Breast epithelium (tissue), 4 donors: ENCODE measurements at regions not wholly inside any gene's neighbourhood (a gene's known extent, or its start where the extent isn't known, plus 50 kb on each side); places are given as distances from the start of the nearest gene placed in this dataset.

Experiments
- DNase-seq, 2 donors: peaks; one replicate each; pipeline ENCODE4 v3.0.0-alpha.2; 2019; ENCODE audit warnings: low spot score in 2 of 2
- H3K27ac ChIP-seq, 2 donors: fragments of 200-600 bp; sonication (generic) in 1 of 2; one replicate each; pipeline ENCODE4 v1.5.1; 2016 to 2019; ENCODE audit warnings: mild to moderate bottlenecking in 1 of 2
- H3K27me3 ChIP-seq, 2 donors: fragments of 200-600 bp; sonication (generic) in 1 of 2; one replicate each; pipeline versions ENCODE4 v1.5.1 to v1.6.0; 2017 to 2019; ENCODE audit warnings: control low read depth in 1 of 2, mild to moderate bottlenecking in 1 of 2
- H3K36me3 ChIP-seq: fragments of 200-600 bp; one replicate; pipeline ENCODE4 v1.5.1; 2019
- H3K4me1 ChIP-seq, 2 donors: fragments of 200-600 bp; sonication (generic); one replicate each; pipeline ENCODE4 v1.5.1; 2016 to 2019; ENCODE audit warnings: control low read depth in 1 of 2
- H3K4me3 ChIP-seq, 3 donors: fragments of 200-600 bp; sonication (generic); 1 replicate in 2 of 3; 2 replicates in 1 of 3; pipeline ENCODE4 v1.5.1; 2016 to 2019; ENCODE audit warnings: mild to moderate bottlenecking in 3 of 3, moderate library complexity in 2 of 3
- H3K9me3 ChIP-seq, 2 donors: fragments of 200-600 bp; sonication (generic) in 1 of 2; one replicate each; pipeline ENCODE4 v1.5.1; 2016 to 2019; ENCODE audit warnings: control low read depth in 1 of 2
- POLR2A ChIP-seq: fragments of 450-650 bp; IDR thresholded peaks from one replicate; pipeline ENCODE4 v1.6.1; 2016; ENCODE audit warnings: antibody characterized with exemption, mild to moderate bottlenecking, moderate library complexity
- POLR2AphosphoS5 ChIP-seq, 3 donors: sonication (generic); formaldehyde crosslinking; IDR thresholded peaks; one replicate each; pipeline ENCODE4 v1.6.1; 2017; ENCODE audit warnings: antibody characterized with exemption in 3 of 3
- intact Hi-C: fragments of 100-400 bp; cut with DNase I; formaldehyde crosslinking; loops from one replicate; pipeline ENCODE4 v1.15.1; 2023; ENCODE audit warnings: low total_unique reads
- TF ChIP-seq, protein P1 (sequence below), 3 donors: fragments of 450-650 bp; IDR thresholded peaks; one replicate each; pipeline ENCODE4 v1.5.1; 2016 to 2017; ENCODE audit warnings: antibody characterized with exemption in 3 of 3, mild to moderate bottlenecking in 3 of 3, moderate library complexity in 3 of 3

DNA sequence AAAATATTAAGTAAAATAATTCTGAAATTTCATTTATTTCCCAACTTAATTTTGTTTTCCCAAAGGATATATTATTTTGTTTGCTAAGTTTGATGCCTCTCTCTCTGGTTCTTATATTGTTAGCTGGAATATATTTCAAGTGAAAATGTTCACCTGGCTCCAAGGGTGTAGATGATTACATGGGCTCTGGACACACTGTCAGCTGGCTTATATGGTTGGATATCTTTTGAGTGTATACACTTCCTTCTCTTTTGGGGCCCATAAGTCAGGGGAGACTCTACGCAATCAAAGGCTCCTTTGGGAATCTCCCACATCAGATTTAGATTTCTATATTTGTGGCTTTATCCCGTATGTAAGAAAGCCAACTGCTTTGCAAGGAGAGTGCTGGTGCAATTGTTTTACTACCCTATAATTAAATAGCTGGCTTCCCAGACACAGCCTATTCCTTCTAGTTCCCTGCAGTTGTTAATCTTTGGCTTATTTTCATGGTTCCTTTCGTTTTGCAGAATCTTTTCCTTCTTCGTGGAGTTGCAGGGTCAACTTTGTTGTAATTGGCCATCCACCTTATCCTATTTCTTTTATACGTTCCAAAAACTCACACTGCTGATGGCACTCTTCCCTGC lies 225.7 kb downstream of the DPH6 start:
- no peak overlapping the region for H3K27ac ChIP-seq
- H3K27me3 ChIP-seq = no peaks in the 10 kb centered on the region
- intact Hi-C loops = no loop called here
- no peak overlapping the region for H3K4me3 ChIP-seq
- no peaks in the 10 kb centered on the region for H3K36me3 ChIP-seq
- no peaks in the 10 kb centered on the region for H3K9me3 ChIP-seq
- no peak for DNase-seq
- TF ChIP-seq POLR2A (no peak), POLR2AphosphoS5 (IDR thresholded peaks at IDR 0.05) (no peak)
- TF ChIP-seq, protein P1, sequence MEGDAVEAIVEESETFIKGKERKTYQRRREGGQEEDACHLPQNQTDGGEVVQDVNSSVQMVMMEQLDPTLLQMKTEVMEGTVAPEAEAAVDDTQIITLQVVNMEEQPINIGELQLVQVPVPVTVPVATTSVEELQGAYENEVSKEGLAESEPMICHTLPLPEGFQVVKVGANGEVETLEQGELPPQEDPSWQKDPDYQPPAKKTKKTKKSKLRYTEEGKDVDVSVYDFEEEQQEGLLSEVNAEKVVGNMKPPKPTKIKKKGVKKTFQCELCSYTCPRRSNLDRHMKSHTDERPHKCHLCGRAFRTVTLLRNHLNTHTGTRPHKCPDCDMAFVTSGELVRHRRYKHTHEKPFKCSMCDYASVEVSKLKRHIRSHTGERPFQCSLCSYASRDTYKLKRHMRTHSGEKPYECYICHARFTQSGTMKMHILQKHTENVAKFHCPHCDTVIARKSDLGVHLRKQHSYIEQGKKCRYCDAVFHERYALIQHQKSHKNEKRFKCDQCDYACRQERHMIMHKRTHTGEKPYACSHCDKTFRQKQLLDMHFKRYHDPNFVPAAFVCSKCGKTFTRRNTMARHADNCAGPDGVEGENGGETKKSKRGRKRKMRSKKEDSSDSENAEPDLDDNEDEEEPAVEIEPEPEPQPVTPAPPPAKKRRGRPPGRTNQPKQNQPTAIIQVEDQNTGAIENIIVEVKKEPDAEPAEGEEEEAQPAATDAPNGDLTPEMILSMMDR (IDR thresholded peaks at IDR 0.05) = no peak
- no peaks in the 10 kb centered on the region for H3K4me1 ChIP-seq

DNA sequence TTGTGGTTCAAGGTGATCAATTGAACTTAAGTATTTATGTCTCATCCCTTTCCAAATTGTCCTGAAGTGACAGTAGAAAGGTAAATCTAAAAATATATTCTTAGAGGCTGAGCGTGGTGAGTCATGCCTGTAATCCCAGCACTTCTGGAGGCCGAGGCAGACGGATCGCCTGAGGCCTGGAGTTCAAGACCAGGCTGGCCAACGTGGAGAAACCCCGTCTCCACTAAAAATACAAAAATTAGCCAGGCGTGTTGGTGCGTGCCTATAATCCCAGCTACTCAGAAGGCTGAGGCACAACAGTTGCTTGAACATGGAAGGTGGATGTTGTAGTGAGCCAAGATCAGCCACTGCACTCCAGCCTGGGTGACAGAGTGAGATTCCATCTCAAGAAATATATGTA lies 226.6 kb downstream of the DPH6 start:
- TF ChIP-seq POLR2A (no peak), POLR2AphosphoS5 (IDR thresholded peaks at IDR 0.05) (no peak)
- TF ChIP-seq, protein P1 (IDR thresholded peaks at IDR 0.05) = no peak
- Histone ChIP-seq H3K36me3 (no peaks in the 10 kb centered on the region), H3K27ac (no peak overlapping the region), H3K9me3 (no peaks in the 10 kb centered on the region), H3K4me1 (no peaks in the 10 kb centered on the region), H3K4me3 (no peak overlapping the region), H3K27me3 (no peaks in the 10 kb centered on the region)
- intact Hi-C loops = no loop called here
- DNase-seq = no peak

DNA sequence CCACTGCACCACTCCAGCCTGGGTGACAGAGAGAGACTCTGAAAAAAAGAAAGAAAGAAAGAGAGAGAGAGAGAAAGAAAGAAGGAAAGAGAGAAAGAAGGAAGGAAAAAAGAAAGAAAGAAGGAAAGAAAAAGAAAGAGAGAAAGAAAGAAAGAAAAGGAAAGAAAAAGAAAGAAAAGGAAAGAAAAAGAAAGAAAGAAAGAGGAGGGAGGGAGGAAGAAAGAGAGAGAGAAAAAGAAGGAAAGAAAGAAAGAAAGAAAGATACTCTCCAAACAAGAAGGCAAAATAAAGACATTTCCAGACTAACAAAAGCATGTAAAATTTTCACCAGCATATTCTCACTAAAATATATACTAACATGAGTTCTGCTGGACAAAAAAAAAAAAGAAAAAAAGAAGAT lies 228.7 kb downstream of the DPH6 start:
- no peak for DNase-seq
- Histone ChIP-seq H3K4me1 (no peaks in the 10 kb centered on the region), H3K4me3 (no peak overlapping the region), H3K27ac (no peak overlapping the region), H3K27me3 (no peaks in the 10 kb centered on the region), H3K9me3 (no peaks in the 10 kb centered on the region), H3K36me3 (no peaks in the 10 kb centered on the region)
- no peak for TF ChIP-seq POLR2AphosphoS5 (IDR thresholded peaks at IDR 0.05)
- TF ChIP-seq POLR2A = no peak
- TF ChIP-seq, protein P1 (IDR thresholded peaks at IDR 0.05) = no peak
- intact Hi-C loops = no loop called here

- TF ChIP-seq POLR2A = no peak
- TF ChIP-seq, protein P1 (IDR thresholded peaks at IDR 0.05) = no peak
- peak in 1 of 3 donors; percentile 40 for TF ChIP-seq POLR2AphosphoS5 (IDR thresholded peaks at IDR 0.05)
- no peak for DNase-seq
- H3K36me3 ChIP-seq = no peaks in the 10 kb centered on the region
- H3K9me3 ChIP-seq = no peaks in the 10 kb centered on the region
- H3K4me1 ChIP-seq = no peaks in the 10 kb centered on the region
- intact Hi-C loops = no loop called here
- H3K27me3 ChIP-seq = no peaks in the 10 kb centered on the region
- H3K27ac ChIP-seq = no peak overlapping the region
- no peak overlapping the region for H3K4me3 ChIP-seq
These were observed 227.2 kb upstream of the NANOGP8 start for GRCh38 chr15:35312344-35312743.

DNA sequence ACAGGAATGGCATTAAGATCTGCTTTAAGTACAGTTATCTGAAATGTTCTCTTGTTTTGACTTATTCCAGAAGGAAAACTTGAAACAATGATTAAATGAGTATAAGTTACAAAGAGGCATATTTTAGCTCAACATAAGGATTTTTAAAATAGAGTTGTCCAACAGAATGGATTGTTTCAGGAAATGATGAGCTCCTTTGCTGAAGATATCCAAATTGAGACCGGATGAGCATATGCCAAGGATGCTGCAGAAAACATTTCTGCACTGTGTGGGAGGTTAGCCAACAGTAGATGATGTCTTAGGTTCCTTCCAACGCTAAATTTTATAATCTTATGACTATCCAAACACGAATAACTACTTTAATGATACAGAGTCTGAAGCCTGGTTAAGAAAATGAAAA lies 226.5 kb upstream of the NANOGP8 start:
- DNase-seq = no peak
- no peak overlapping the region for H3K27ac ChIP-seq
- no peaks in the 10 kb centered on the region for H3K36me3 ChIP-seq
- H3K4me3 ChIP-seq = no peak overlapping the region
- H3K9me3 ChIP-seq = no peaks in the 10 kb centered on the region
- intact Hi-C loops = no loop called here
- no peaks in the 10 kb centered on the region for H3K4me1 ChIP-seq
- TF ChIP-seq POLR2A (no peak), POLR2AphosphoS5 (IDR thresholded peaks at IDR 0.05) (no peak)
- TF ChIP-seq, protein P1 (IDR thresholded peaks at IDR 0.05) = no peak
- H3K27me3 ChIP-seq = no peaks in the 10 kb centered on the region
